BE2C (cell line): ENCODE measurements at regions not wholly inside any gene's neighbourhood (a gene's known extent, or its start where the extent isn't known, plus 50 kb on each side); places are given as distances from the start of the nearest gene placed in this dataset.

Experiments
- DNase-seq: peaks from one replicate; pipeline ENCODE4 v3.0.0-alpha.2; 2020
- H3K27me3 ChIP-seq: fragments of 250-450 bp; sonication (Bioruptor Pico); 2 replicates; pipeline ENCODE4 v1.5.1; 2020; ENCODE audit warnings: mild to moderate bottlenecking
- H3K36me3 ChIP-seq: fragments of 250-450 bp; sonication (Bioruptor Pico); 2 replicates; pipeline ENCODE4 v1.5.1; 2020; ENCODE audit warnings: mild to moderate bottlenecking
- H3K4me1 ChIP-seq: fragments of 250-450 bp; sonication (Bioruptor Pico); 2 replicates; pipeline ENCODE4 v1.5.1; 2020
- H3K4me3 ChIP-seq: 2 replicates; pipeline ENCODE4 v1.5.1; 2011; ENCODE audit warnings: low read depth, low read length
- H3K9me3 ChIP-seq: fragments of 250-450 bp; sonication (Bioruptor Pico); 2 replicates; pipeline ENCODE4 v1.5.1; 2020
- CTCF ChIP-seq: IDR thresholded peaks from 2 replicates; pipeline ENCODE4 v1.5.1; 2012; ENCODE audit warnings: mild to moderate bottlenecking, low read depth, low read length

- no peaks in the 10 kb centered on the region for H3K27me3 ChIP-seq
- no peak overlapping the region for H3K4me3 ChIP-seq
- H3K9me3 ChIP-seq: no peaks in the 10 kb centered on the region
- no peaks in the 10 kb centered on the region for H3K4me1 ChIP-seq
- no peaks in the 10 kb centered on the region for H3K36me3 ChIP-seq
- DNase-seq: no peak
- TF ChIP-seq CTCF: no peak
Observed at GRCh38 chr16:87006789-87007745, 310.1 kb downstream of the C16orf95 start.

GRCh38 chr16:87007907-87008306 is 309.3 kb downstream of the C16orf95 start:
- H3K9me3 ChIP-seq: no peaks in the 10 kb centered on the region
- no peak for TF ChIP-seq CTCF
- no peaks in the 10 kb centered on the region for H3K36me3 ChIP-seq
- H3K4me3 ChIP-seq: no peak overlapping the region
- H3K27me3 ChIP-seq: no peaks in the 10 kb centered on the region
- no peaks in the 10 kb centered on the region for H3K4me1 ChIP-seq
- no peak for DNase-seq

GRCh38 chr16:87008664-87009063 is 308.5 kb downstream of the C16orf95 start:
- no peak for DNase-seq
- TF ChIP-seq CTCF: no peak

GRCh38 chr16:87012954-87013938 is 303.9 kb downstream of the C16orf95 start:
- no peak for TF ChIP-seq CTCF
- no peak for DNase-seq
- Histone ChIP-seq H3K4me1 (no peaks in the 10 kb centered on the region), H3K9me3 (no peaks in the 10 kb centered on the region; the same call in 1 of the 2 replicates), H3K36me3 (no peaks in the 10 kb centered on the region), H3K27me3 (no peaks in the 10 kb centered on the region), H3K4me3 (no peak overlapping the region)

More at GRCh38 chr16:87008664-87009063, 308.5 kb downstream of the C16orf95 start:
- H3K9me3 ChIP-seq: no peaks in the 10 kb centered on the region
- H3K36me3 ChIP-seq: no peaks in the 10 kb centered on the region
- no peak overlapping the region for H3K4me3 ChIP-seq
- H3K4me1 ChIP-seq: no peaks in the 10 kb centered on the region
- no peaks in the 10 kb centered on the region for H3K27me3 ChIP-seq

- DNase-seq: no peak
- Histone ChIP-seq H3K27me3 (no peaks in the 10 kb centered on the region), H3K4me1 (no peaks in the 10 kb centered on the region), H3K36me3 (no peaks in the 10 kb centered on the region), H3K4me3 (no peak overlapping the region), H3K9me3 (no peaks in the 10 kb centered on the region; the same call in 1 of the 2 replicates)
- TF ChIP-seq CTCF: no peak
Observed at GRCh38 chr16:87014112-87014511, 303.1 kb downstream of the C16orf95 start.
